ENCODE measurements at regions not wholly inside any gene's neighbourhood (a gene's known extent, or its start where the extent isn't known, plus 50 kb on each side); places are given as distances from the start of the nearest gene placed in this dataset.
"Not testable (repeated sequence)": the region's sequence is repeated elsewhere in the genome, so short reads cannot be mapped to it uniquely, and the experiment has no call there.

DNA sequence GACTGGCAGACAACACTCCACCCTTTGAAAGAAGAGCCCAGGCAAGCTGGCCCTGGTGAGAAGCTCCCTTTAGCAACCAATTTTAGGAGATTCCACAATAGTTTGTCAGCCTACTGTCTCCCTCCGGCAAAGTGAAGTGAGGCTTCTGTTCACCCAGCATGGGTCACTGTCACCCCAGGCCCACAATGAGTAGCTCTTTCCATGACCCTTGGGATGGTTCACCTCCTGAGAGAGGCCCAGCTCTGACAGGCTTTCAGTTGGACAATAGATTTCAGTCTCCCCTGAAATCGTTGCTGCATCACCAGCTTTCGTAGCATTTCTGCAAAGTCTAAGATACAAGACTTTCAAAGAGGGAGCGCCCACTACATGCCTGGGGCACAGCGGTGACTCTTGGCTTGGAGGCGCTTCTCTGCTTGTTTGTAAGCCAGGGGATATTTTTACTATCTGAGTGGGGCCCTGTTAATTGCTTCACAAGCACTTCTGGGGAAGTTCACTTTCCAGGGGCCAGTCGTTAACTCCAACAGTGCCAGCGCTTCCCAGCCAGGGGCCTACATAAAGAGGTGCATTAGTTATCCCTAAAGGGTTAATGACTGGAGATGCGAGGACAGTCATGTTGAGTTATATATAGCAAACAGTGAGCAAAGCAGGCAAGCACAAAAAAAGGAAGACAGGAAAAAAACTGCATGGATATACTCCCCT, 255.7 kb downstream of the BCL2L11 start:
- not testable (repeated sequence) for TF ChIP-seq ZFP30 (CRISPR knock-in tag; IDR thresholded peaks at IDR 0.05); SNAI2 (CRISPR knock-in tag; IDR thresholded peaks at IDR 0.05); TCF4 (CRISPR knock-in tag; IDR thresholded peaks at IDR 0.05; ENCODE audit: borderline replicate concordance); ZFP3 (CRISPR knock-in tag; IDR thresholded peaks at IDR 0.05); ESRRG (CRISPR knock-in tag; IDR thresholded peaks at IDR 0.05); ZNF8 (CRISPR knock-in tag; IDR thresholded peaks at IDR 0.05); CSDC2 (CRISPR knock-in tag; IDR thresholded peaks at IDR 0.05); OSR1 (CRISPR knock-in tag; IDR thresholded peaks at IDR 0.05)
- TF ChIP-seq, protein P1, sequence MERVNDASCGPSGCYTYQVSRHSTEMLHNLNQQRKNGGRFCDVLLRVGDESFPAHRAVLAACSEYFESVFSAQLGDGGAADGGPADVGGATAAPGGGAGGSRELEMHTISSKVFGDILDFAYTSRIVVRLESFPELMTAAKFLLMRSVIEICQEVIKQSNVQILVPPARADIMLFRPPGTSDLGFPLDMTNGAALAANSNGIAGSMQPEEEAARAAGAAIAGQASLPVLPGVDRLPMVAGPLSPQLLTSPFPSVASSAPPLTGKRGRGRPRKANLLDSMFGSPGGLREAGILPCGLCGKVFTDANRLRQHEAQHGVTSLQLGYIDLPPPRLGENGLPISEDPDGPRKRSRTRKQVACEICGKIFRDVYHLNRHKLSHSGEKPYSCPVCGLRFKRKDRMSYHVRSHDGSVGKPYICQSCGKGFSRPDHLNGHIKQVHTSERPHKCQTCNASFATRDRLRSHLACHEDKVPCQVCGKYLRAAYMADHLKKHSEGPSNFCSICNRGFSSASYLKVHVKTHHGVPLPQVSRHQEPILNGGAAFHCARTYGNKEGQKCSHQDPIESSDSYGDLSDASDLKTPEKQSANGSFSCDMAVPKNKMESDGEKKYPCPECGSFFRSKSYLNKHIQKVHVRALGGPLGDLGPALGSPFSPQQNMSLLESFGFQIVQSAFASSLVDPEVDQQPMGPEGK (CRISPR knock-in tag; IDR thresholded peaks at IDR 0.05; ENCODE audit: borderline replicate concordance): not testable (repeated sequence)
- TF ChIP-seq, protein P2, sequence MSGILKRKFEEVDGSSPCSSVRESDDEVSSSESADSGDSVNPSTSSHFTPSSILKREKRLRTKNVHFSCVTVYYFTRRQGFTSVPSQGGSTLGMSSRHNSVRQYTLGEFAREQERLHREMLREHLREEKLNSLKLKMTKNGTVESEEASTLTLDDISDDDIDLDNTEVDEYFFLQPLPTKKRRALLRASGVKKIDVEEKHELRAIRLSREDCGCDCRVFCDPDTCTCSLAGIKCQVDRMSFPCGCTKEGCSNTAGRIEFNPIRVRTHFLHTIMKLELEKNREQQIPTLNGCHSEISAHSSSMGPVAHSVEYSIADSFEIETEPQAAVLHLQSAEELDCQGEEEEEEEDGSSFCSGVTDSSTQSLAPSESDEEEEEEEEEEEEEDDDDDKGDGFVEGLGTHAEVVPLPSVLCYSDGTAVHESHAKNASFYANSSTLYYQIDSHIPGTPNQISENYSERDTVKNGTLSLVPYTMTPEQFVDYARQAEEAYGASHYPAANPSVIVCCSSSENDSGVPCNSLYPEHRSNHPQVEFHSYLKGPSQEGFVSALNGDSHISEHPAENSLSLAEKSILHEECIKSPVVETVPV (CRISPR knock-in tag; IDR thresholded peaks at IDR 0.05): not testable (repeated sequence)
- TF ChIP-seq, protein P3, sequence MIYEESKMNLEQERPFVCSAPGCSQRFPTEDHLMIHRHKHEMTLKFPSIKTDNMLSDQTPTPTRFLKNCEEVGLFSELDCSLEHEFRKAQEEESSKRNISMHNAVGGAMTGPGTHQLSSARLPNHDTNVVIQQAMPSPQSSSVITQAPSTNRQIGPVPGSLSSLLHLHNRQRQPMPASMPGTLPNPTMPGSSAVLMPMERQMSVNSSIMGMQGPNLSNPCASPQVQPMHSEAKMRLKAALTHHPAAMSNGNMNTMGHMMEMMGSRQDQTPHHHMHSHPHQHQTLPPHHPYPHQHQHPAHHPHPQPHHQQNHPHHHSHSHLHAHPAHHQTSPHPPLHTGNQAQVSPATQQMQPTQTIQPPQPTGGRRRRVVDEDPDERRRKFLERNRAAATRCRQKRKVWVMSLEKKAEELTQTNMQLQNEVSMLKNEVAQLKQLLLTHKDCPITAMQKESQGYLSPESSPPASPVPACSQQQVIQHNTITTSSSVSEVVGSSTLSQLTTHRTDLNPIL (CRISPR knock-in tag; IDR thresholded peaks at IDR 0.05; ENCODE audit: low read depth): not testable (repeated sequence)
- TF ChIP-seq, protein P4, sequence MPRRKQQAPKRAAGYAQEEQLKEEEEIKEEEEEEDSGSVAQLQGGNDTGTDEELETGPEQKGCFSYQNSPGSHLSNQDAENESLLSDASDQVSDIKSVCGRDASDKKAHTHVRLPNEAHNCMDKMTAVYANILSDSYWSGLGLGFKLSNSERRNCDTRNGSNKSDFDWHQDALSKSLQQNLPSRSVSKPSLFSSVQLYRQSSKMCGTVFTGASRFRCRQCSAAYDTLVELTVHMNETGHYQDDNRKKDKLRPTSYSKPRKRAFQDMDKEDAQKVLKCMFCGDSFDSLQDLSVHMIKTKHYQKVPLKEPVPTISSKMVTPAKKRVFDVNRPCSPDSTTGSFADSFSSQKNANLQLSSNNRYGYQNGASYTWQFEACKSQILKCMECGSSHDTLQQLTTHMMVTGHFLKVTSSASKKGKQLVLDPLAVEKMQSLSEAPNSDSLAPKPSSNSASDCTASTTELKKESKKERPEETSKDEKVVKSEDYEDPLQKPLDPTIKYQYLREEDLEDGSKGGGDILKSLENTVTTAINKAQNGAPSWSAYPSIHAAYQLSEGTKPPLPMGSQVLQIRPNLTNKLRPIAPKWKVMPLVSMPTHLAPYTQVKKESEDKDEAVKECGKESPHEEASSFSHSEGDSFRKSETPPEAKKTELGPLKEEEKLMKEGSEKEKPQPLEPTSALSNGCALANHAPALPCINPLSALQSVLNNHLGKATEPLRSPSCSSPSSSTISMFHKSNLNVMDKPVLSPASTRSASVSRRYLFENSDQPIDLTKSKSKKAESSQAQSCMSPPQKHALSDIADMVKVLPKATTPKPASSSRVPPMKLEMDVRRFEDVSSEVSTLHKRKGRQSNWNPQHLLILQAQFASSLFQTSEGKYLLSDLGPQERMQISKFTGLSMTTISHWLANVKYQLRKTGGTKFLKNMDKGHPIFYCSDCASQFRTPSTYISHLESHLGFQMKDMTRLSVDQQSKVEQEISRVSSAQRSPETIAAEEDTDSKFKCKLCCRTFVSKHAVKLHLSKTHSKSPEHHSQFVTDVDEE (CRISPR knock-in tag; IDR thresholded peaks at IDR 0.05): not testable (repeated sequence)

Data from SK-N-SH treated with all-trans-retinoic acid at 6 μM for 48 hours (cell line).